GM10248 (cell line): ENCODE measurements at regions not wholly inside any gene's neighbourhood (a gene's known extent, or its start where the extent isn't known, plus 50 kb on each side); places are given as distances from the start of the nearest gene placed in this dataset.
"Not testable (repeated sequence)": the region's sequence is repeated elsewhere in the genome, so short reads cannot be mapped to it uniquely, and the experiment has no call there.

Source experiments
- CTCF ChIA-PET: fragments of 300-600 bp; sonication (Branson Sonifier 250); formaldehyde crosslinking; extraction: SDS; loops from one replicate; lab custom pipeline; 2021; ENCODE audit warnings: antibody characterized with exemption; lab: Yijun Ruan, JAX
- POLR2A ChIA-PET: fragments of 350-650 bp; sonication (Branson Sonifier 250); formaldehyde crosslinking; extraction: SDS; loops from one replicate; lab custom pipeline; 2020; ENCODE audit warnings: antibody characterized with exemption; lab: Yijun Ruan, JAX
- DNase-seq: peaks from one replicate; pipeline ENCODE4 v3.0.0; 2012; ENCODE audit errors: extremely low spot score
- TF ChIP-seq, protein P1 (sequence below): IDR thresholded peaks from 2 replicates; pipeline ENCODE4 v1.5.1; 2012; ENCODE audit warnings: mild to moderate bottlenecking, low read depth; ENCODE audit errors: extremely low read depth, missing control alignments, control extremely low read depth

DNA sequence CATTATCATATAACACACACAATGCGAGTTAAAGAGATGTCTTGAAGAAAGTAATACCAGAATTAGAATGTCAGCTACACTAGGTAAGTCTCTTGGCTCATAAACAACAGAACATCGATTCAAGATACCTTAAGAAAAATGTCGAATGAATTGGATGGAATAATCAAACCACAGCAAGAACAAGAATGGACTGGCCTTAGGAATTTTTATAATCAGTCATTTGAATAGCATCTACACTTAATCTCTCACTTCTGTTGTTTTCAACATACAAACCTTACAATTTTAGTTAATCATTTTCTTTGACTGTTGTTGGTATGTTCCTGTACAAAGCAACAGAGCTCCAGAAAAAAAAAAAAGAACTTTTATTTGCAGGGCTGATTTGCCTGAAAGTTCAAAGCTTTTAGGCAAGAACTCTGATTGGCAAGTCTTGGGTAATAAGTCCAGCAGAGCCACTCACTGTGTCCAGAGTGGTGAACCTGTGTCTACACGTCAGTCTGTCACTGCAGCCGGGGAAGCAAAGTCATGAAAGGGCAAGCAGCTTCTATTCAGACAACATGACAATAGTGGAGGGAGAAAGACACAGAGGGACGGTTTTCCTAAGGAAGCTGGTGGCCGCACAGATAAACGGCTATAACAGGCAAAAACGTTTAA is 1026.1 kb upstream of the MIR17HG start:
- DNase-seq: no peak
- CTCF ChIA-PET: interaction anchor here (1.0 kb wide), 1 partner anchor 10 kb away, joined by 3 read pairs; no protein-coding TSS in a partner anchor
- TF ChIP-seq, protein P1, sequence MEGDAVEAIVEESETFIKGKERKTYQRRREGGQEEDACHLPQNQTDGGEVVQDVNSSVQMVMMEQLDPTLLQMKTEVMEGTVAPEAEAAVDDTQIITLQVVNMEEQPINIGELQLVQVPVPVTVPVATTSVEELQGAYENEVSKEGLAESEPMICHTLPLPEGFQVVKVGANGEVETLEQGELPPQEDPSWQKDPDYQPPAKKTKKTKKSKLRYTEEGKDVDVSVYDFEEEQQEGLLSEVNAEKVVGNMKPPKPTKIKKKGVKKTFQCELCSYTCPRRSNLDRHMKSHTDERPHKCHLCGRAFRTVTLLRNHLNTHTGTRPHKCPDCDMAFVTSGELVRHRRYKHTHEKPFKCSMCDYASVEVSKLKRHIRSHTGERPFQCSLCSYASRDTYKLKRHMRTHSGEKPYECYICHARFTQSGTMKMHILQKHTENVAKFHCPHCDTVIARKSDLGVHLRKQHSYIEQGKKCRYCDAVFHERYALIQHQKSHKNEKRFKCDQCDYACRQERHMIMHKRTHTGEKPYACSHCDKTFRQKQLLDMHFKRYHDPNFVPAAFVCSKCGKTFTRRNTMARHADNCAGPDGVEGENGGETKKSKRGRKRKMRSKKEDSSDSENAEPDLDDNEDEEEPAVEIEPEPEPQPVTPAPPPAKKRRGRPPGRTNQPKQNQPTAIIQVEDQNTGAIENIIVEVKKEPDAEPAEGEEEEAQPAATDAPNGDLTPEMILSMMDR: no peak
- POLR2A ChIA-PET: no interaction called here

DNA sequence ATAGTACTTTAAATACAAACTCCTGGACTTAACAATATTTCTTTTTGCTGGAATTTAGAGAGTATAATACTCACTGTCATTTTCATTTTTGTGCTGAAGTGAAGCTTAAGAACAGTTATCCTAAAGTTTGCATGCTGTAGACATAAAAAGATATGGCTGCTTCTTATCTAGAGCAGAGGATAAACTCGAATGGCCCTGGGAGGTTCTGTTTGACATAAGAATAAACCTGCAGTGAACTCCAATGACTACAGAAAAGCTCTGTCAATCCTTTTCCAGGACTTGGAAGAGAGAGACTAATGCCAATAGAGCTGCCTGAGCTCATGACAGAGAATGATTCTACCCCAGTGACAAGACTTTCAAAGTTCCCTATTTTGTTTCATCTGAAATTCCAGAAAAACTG is 1017.8 kb upstream of the MIR17HG start:
- CTCF ChIA-PET: interaction anchor here (1.4 kb wide), 1 partner anchor 28 kb away, joined by 3 read pairs; no protein-coding TSS in a partner anchor
- TF ChIP-seq, protein P1: no peak
- POLR2A ChIA-PET: no interaction called here
- DNase-seq: no peak

DNA sequence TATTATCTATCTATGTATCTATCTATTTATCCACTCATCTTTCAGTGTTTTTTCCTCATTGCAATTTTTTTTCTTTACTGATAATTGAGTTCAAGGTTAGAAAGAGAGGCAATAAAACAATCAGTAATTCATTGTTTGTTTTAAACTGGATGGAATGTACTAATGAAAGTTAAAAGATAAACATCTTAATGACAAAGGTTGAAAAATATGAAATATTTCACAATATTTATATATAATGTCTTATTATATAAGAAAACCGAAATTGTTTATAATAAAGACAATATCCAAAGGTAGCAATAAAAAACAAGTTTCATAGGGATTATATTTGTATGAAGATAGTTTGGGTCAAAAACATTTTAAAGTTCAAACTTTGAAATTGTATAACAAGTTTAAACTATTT is 1015.5 kb upstream of the MIR17HG start:
- DNase-seq: no peak
- ChIA-PET CTCF (no interaction called here), POLR2A (no interaction called here)
- TF ChIP-seq, protein P1: no peak

DNA sequence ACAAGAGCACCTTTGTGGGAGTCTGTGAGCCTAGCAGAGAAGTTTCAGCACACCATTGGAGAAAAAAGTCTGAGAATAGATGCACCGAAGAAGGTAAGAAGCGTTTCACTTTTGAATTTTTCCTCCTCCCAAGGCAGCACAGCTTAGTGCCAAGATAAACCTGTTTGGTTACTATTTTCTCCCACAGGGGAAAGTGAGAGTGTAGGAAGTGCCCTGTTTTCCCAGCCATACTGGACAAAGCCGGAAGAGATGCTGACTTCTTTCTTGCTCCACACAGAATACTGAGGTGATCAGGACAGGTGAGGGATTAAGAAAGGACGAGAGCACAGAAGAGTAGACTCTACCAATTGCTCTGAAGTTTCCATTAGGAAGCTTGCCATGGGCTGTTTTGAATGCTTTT is 1011.0 kb upstream of the MIR17HG start:
- TF ChIP-seq, protein P1: no peak
- DNase-seq: no peak
- CTCF ChIA-PET: no interaction called here
- POLR2A ChIA-PET: no interaction called here

DNA sequence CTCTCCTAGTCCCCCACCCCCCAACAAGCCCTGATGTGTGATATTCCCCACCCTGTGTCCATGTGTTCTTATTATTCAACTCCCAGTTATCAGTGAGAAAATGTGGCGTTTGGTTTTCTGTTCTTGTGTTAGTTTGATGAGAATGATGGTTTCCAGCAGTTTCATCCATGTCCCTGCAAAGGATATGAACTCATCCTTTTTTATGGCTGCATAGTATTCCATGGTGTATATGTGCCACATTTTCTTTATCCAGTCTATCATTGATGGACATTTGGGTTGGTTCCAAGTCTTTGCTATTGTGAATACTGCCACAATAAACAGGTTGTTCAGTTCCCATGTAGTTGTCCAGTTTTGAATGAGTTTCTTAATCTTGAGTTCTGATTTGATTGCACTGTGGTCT is 1006.1 kb upstream of the MIR17HG start:
- DNase-seq, POLR2A ChIA-PET, CTCF ChIA-PET: not testable (repeated sequence)

DNA sequence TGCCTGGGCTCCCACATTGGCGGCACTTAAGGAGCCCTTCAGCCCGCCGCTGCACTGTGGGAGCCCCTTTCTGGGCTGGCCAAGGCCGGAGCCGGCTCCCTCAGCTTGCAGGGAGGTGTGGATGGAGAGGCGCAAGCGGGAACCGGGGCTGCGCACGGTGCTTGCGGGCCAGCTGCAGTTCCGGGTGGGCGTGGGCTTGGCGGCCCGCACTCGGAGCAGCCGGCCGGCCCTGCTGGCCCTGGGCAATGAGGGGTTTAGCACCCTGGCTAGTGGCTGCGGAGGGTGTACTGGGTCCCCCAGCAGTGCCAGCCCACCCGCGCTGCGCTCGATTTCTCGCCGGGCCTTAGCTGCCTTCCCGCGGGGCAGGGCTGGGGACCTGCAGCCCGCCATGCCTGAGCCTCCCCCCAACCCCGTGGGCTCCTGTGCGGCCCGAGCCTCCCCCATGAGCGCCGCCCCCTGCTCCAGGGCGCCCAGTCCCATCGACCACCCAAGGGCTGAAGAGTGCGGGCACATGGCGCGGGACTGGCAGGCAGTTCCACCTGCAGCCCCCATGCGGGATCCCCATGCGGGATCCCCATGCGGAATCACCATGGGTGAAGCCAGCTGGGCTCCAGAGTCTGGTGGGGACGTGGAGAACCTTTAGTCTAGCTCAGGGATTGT is 998.9 kb upstream of the MIR17HG start:
- CTCF ChIA-PET, DNase-seq, POLR2A ChIA-PET: not testable (repeated sequence)

DNA sequence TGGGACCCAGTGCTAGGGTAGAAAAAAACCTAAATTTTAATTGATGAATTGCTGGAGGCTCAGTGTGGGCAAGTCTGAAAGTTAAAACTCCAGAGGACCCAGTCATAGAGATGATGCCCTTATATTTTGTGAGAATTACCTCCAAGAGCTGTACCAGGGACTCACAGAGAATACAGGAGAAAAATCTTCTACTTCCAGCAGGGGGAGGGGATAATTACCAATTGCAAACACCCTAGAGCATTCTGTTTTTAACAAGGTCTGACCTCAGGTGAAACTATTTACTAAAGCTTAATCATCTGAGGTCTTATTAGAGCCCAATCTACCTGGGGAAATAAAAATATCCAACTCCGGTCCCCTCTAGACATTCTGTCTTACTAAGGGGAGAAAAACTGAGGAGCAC is 994.7 kb upstream of the MIR17HG start:
- no peak for DNase-seq
- ChIA-PET CTCF (no interaction called here), POLR2A (no interaction called here)
- TF ChIP-seq, protein P1: no peak
